Neural crest cell (in vitro differentiated cells): ENCODE measurements at regions not wholly inside any gene's neighbourhood (a gene's known extent, or its start where the extent isn't known, plus 50 kb on each side); places are given as distances from the start of the nearest gene placed in this dataset.

Source experiments
- DNase-seq: peaks from one replicate; pipeline ENCODE4 v3.0.0; 2021; ENCODE audit warnings: low read depth, mixed read lengths, low spot score
- H3K27ac Mint-ChIP-seq: one replicate; pipeline ENCODE4 v1.8.0; 2021; ENCODE audit warnings: mild to moderate bottlenecking, mixed read lengths; ENCODE audit not compliant: unreplicated experiment
- H3K27me3 Mint-ChIP-seq: 2 replicates; pipeline ENCODE4 v1.8.0; 2021; ENCODE audit warnings: low read depth, mild to moderate bottlenecking, mixed read lengths
- H3K36me3 Mint-ChIP-seq: 2 replicates; pipeline ENCODE4 v1.8.0; 2021; ENCODE audit warnings: low read depth, mild to moderate bottlenecking, mixed read lengths
- H3K4me1 Mint-ChIP-seq: 2 replicates; pipeline ENCODE4 v1.8.0; 2021; ENCODE audit warnings: mixed read lengths
- H3K4me3 Mint-ChIP-seq: one replicate; pipeline ENCODE4 v1.8.0; 2021; ENCODE audit warnings: mild to moderate bottlenecking, mixed read lengths
- H3K9me3 Mint-ChIP-seq: 2 replicates; pipeline ENCODE4 v1.8.0; 2021; ENCODE audit warnings: mixed read lengths
- TF ChIP-seq, protein P1 (sequence below): fragments of 200-600 bp; sonication (generic); conservative IDR thresholded peaks from 2 replicates; pipeline ENCODE4 v1.5.0; 2021; ENCODE audit warnings: antibody characterized with exemption, mild to moderate bottlenecking

DNA sequence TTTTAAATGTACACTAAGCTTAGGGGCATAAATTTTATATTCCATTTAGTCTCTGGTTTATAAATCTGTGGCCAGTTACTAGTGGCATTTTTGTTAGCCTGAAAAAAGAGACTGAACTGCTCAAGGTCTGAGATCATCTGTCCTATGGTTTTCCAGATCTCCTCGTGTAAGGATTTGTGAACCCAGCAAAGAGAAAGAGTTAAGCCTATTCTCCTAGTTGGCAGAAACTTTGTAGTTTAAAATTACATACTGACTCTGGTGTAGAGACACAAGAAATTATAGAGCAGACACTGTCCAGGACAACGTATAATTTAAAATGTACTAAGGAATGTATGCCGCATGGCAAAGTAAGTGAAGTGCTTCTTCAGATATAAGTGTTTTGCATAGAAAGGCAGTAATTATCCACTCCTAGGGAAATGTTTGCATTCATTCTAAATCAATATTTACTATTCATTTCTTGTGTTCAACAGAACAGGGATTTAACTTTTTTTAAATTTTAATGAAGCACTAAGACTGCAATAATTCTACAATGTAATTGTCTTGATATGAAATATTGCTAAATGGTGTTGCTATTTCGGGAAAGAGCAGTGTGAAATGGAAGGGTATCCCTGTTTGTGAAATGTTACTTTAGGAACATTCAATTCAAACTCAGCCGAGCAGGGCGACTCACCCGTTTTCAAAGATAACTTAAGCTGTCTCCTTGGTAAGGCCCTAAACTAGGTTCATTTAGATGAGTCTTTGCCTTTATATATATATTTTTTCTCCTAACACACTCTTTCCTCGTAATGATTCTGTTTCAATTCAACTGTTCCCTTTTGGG, 508.4 kb upstream of the ZEB2 start:
- no peaks in the 10 kb centered on the region for H3K36me3 Mint-ChIP-seq
- no peaks in the 10 kb centered on the region for H3K27me3 Mint-ChIP-seq
- H3K4me1 Mint-ChIP-seq: peaks cover 14% of the 10 kb centered on the region
- no peaks in the 10 kb centered on the region for H3K9me3 Mint-ChIP-seq
- no peak overlapping the region for H3K27ac Mint-ChIP-seq
- TF ChIP-seq, protein P1, sequence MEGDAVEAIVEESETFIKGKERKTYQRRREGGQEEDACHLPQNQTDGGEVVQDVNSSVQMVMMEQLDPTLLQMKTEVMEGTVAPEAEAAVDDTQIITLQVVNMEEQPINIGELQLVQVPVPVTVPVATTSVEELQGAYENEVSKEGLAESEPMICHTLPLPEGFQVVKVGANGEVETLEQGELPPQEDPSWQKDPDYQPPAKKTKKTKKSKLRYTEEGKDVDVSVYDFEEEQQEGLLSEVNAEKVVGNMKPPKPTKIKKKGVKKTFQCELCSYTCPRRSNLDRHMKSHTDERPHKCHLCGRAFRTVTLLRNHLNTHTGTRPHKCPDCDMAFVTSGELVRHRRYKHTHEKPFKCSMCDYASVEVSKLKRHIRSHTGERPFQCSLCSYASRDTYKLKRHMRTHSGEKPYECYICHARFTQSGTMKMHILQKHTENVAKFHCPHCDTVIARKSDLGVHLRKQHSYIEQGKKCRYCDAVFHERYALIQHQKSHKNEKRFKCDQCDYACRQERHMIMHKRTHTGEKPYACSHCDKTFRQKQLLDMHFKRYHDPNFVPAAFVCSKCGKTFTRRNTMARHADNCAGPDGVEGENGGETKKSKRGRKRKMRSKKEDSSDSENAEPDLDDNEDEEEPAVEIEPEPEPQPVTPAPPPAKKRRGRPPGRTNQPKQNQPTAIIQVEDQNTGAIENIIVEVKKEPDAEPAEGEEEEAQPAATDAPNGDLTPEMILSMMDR: no peak
- no peak for DNase-seq
- no peak overlapping the region for H3K4me3 Mint-ChIP-seq

DNA sequence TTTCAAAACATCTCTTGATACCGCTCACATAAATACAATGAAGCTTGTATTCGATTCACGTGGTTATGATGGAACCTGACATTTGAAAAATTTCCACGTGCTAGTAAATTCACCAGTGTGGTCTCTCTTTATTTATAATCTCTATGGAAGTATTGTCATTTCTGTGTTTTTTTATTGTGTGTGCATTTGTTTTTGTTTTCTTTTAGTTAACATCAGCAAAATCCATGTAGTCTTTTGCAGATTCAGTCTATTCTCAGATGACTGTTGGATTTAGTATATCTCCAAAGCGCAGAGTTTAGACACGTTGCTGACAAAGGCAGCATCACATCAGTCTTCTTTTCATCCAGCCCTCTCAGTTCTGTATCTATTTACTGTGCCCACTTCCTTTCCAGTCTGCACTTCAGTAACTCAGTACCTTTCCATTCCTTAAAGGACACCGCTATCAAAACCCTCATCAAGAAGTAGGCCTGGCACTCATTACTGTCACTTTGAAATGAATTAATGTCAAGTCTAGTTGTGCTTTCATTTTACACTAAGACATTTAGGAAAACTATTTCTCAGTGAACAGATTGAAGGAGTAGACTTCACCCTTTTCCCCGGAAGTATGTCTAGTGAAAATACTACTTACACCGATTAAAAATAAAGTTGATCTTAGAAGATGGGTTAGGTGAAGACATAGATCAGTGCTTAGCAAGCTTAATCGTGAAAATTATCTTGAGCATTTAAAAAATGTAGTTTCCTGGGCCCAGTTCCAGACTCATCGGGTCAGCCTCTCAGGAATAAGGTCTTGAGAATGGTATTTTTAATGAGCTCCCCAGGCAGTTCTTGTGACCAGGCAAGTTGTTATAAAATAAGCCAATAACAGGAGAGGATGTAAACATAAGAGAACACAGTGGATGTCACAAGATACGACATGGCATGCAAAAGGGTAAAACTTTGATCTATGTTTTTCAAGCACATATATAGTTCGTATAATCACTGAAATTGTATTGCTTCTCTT, 506.8 kb upstream of the ZEB2 start:
- TF ChIP-seq, protein P1: no peak
- no peak overlapping the region for H3K4me3 Mint-ChIP-seq
- no peaks in the 10 kb centered on the region for H3K36me3 Mint-ChIP-seq
- H3K9me3 Mint-ChIP-seq: no peaks in the 10 kb centered on the region
- no peaks in the 10 kb centered on the region for H3K27me3 Mint-ChIP-seq
- DNase-seq: no peak
- no peak overlapping the region for H3K27ac Mint-ChIP-seq
- H3K4me1 Mint-ChIP-seq: peaks cover 24% of the 10 kb centered on the region

DNA sequence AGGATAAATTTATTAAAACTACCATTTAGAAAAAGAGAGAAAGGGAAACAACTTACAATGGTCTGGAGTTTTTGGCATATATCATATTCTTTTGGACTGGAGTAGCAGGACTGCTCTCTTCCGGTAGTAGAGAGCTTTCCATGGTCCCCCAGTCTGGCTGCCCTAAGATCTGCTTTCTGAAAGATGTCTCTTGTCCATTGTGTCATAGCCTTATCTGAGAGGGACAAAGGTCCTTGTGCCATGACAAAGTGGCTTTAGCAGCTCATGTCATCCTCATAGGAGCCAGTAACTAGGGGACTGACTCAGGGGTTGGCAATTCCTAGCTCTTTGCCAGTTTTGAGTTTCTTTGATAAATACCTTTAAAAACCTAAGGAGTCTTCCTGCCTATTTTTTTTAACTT, 505.5 kb upstream of the ZEB2 start:
- H3K9me3 Mint-ChIP-seq: no peaks in the 10 kb centered on the region
- H3K36me3 Mint-ChIP-seq: no peaks in the 10 kb centered on the region
- no peak for DNase-seq
- H3K27me3 Mint-ChIP-seq: no peaks in the 10 kb centered on the region
- TF ChIP-seq, protein P1: no peak
- no peak overlapping the region for H3K4me3 Mint-ChIP-seq
- H3K4me1 Mint-ChIP-seq: peaks cover 27% of the 10 kb centered on the region
- no peak overlapping the region for H3K27ac Mint-ChIP-seq

DNA sequence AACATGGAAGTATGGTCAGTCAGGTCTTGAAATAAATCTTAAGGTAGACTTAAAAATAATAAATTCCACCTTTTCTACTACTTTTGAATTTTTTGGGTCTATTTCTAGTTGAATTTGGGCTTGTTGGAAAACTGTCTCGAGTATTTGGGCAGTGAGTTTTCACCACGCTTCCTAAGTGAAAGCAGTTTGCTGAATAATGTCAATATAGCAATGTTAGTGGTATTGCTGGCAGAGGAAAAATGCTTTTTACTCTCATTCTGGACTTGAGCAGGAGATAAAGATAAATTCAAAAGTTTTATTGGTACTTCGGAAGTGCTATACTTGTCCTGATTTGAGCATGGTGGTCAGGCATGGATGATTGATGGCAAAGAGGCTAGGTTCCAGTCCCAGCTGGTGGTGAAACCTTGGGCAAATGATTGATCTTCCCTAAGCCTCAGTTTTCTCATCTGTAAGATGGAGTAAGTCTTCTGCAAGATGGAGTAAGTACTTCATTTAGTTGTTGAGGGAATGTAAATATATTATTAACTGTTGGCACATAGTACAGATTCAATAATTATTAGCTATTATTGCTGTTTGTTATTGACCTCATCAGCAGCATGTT, 503.5 kb upstream of the ZEB2 start:
- Mint-ChIP-seq H3K4me3 (no peak overlapping the region), H3K36me3 (no peaks in the 10 kb centered on the region), H3K4me1 (peaks cover 14% of the 10 kb centered on the region), H3K27me3 (no peaks in the 10 kb centered on the region), H3K9me3 (no peaks in the 10 kb centered on the region), H3K27ac (no peak overlapping the region)
- DNase-seq: no peak
- TF ChIP-seq, protein P1: no peak

DNA sequence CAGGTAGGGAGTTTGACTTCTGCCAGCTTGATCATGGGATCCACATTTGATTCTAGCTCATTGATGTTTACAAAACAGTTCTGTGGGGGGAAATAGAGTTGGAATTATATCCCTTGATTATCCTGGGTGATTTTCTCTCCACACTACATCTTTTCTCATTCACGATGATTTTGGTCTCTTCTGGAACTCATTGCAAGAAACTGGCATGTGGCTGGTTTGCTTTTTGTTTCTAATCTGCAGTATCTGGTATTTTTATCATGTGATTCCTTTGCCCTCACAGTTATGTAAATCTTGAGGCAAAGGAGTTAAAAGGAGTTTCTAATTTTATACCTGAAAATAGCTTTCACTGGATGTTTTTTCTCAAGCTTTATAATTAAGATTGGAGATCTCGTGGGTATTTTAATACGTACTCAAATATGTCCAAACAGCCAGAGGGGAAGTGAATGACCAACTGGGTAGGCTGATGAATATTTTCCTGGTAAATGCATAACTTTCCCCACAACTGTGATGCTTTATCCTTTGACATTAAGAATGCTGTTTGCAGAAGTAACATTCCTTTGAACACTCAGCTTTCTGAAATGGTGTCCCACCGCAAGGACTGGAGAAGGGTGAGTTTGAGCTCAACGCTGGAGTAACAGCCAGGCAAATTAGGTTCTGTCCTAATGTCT, 502.9 kb upstream of the ZEB2 start:
- DNase-seq: no peak
- no peak overlapping the region for H3K4me3 Mint-ChIP-seq
- H3K27me3 Mint-ChIP-seq: no peaks in the 10 kb centered on the region
- no peaks in the 10 kb centered on the region for H3K36me3 Mint-ChIP-seq
- H3K9me3 Mint-ChIP-seq: no peaks in the 10 kb centered on the region
- peaks cover 14% of the 10 kb centered on the region for H3K4me1 Mint-ChIP-seq
- TF ChIP-seq, protein P1: no peak
- H3K27ac Mint-ChIP-seq: no peak overlapping the region
